Stimulated activated CD4-positive, alpha-beta T cell treated with anti-CD3 and anti-CD28 coated beads, Interleukin-12 subunit alpha, Interleukin-12 subunit beta, amount 100 ng/mL, for 4 hours (primary cell): ENCODE measurements at regions not wholly inside any gene's neighbourhood (a gene's known extent, or its start where the extent isn't known, plus 50 kb on each side); places are given as distances from the start of the nearest gene placed in this dataset.
"Not testable (repeated sequence)": the region's sequence is repeated elsewhere in the genome, so short reads cannot be mapped to it uniquely, and the experiment has no call there.

Source experiments
- DNase-seq: peaks from one replicate; pipeline ENCODE4 v3.0.0-alpha.2; 2020

DNA sequence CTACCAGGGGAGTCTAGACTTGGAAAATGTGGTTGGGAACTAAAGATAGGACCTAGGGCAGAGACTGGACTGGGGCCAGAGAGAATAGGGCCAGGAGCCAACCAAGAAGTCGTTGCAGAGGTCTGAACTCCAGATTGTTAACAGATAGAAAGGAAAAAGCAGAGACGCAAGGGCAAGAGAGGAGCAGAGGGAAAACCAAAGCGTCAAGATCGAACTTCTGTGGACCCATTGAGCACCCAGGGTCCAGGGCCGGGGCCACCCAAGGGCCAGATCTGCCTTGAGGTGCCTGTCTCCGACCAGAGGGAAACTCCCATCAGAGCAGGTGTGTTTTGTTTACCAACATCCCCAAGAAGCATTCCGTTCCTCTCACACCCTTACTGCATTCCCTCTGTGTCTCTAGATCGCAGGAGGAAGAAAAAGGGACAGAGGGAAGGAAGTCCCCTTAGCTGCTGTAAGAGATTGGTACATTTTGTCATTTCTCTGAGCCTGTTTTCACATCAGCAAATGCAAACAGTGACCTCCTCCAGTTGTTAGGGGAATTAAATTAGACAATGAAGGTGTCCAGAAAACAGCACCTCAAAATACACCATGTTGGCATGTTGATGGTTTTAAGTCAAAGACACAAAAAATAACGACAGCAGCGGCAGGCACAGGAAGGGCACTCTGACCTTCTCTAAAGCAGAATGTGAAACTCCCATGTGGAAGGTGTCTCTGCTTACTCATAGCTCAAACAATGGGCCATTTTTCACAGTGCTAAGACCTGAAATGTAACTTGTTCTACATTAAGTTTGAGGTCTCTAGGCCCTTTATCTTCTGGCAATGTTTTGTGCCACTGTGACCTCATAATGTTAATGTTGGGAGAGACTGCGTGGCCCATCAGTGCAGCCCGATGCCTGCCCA, 105.8 kb upstream of the RAB4A start:
- no peak for DNase-seq

DNA sequence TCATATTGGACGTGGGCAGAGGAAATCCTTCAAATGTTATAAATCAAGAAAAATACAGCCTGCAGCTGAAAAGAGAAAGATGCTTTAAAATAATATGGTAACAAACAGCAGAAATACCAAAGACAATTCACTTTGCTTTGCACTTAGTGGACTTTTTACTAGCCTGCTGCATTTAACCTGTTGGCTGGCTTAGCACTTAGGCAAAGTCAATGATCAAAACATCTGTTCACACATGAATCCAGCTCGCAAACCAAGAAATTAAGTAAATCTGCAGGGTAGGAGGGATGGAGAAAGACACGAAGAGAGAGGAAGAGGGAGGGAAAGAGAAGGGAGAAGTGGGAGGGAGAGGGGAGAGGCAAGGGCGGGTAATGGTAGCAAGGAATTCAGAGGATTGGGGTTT, 103.6 kb upstream of the RAB4A start:
- no peak for DNase-seq

DNA sequence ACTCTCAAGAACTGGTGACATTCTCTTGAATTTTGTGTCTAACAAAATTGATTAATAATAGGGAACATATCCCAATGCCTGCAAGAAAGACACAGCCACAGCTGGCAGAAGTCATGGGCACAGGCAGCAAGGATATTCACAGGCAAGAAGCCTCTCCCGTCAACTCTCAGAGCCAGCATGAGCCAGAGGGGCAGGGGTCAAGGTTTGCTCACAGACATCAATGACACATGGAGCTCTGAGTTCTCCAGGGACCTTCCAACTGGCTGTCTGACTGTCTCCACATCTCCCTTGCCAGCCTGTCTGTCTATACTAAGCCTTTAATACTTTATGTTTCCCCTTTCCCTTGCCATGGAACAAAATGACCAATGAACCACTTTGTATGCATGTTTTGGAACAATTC, 101.5 kb upstream of the RAB4A start:
- no peak for DNase-seq

DNA sequence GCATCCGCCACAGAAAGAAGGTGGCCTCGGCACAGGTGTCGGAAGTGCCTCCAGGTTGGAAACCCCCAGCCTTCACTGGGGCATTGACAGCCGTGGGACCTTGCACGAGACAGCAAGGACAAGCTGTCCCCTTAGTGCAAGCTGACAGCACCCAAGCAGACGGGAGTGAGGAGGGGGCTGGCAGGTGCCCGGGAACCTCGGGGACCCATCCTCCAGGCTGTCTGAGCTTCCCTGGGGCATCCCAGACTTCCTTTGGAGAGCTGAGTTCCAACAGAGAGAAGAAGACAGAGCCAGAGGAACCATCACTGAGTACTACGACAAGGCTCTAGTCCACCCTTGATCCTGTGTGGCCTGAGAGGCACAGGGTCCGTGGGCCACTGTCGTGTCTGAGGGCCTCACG, 100.6 kb upstream of the RAB4A start:
- no peak for DNase-seq

DNA sequence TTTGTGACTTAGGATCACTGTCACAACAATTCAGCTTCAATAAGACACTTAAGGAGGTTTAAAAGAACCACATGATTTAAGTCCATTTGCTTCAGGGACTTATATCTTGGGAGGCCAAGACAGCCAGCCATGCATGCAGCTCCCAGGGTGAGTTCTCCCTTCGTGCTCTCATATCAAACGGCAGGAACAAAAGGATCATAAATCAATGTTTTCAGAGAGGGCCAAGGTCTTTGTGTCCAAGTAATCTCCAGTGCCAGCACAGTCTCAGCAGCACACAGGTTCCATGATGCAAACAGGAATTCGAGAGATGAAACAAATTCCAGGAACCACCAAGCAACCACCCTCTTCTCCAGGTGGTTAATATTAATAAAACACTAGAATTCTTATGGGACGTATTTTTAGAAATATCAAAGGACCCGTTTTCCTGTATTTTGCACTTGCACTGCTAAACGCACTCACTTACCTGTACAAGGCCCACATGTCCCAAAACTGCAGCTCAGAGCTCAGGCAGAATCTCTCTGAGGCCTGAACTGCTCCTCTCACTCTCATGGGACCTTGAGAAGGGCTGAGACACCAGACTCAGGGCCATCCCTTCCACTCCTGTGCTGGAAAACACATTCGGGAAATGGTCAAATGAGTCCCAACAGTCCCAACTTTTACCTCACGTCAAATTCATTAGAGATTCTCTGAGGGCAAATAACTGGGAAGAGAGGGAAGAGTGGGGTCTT, 100.0 kb upstream of the RAB4A start:
- DNase-seq: no peak

DNA sequence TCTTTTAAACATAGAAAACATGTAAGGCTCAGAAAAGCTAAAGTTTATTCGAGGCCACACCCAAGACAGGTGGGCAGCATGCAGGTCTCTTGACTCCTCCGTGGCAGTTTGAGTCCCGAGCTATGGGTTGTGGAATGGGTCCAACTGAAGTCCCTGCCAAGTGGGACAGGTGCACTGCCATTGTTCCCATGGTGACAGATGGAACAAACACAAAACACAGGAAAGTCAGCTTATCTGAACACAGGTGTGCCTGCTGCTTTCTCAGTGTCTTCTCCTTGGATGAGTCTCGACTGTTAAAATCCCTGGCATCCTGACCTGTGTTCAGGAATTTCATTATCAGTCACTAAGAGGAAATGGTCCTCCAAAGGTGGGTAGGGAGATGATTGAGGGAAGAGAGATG, 99.0 kb upstream of the RAB4A start:
- no peak for DNase-seq

DNA sequence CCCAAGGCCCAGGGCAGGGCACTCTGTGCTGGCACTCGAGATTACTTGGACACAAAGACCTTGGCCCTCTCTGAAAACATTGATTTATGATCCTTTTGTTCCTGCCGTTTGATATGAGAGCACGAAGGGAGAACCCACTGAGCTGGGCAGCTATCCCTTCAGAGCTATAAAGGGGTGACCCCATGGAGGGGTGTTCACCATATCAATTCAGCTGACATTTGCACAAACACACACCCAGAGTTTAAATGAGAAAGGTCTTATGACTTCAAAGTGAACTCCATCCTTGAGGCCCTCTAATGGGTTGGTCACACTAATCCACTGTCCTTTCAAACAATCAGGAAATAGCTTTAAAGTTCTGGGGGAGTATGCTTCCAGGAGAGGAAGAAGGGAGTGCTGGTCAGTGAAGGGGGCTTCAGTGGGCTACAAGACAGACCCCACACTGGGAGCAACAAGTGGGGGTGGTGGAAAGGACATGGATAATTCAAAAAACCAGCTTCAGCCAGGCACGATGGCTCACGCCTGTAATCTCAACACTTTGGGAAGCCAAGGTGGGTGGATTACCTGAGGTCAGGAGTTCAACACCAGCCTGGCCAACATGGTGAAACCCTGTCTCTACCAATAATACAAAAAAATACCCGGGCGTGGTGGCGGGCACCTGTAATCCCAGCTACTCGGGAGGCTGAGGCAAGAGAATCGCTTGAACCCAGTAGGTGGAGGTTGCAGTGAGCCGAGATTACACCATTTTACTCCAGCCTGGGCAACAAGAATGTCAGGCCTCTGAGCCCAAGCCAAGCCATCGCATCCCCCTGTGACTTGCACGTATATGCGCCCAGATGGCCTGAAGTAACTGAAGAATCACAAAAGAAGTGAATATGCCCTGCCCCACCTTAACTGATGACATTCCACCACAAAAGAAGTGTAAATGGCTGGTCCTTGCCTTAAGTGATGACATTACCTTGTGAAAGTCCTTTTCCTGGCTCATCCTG, 97.1 kb upstream of the RAB4A start:
- DNase-seq: not testable (repeated sequence)

DNA sequence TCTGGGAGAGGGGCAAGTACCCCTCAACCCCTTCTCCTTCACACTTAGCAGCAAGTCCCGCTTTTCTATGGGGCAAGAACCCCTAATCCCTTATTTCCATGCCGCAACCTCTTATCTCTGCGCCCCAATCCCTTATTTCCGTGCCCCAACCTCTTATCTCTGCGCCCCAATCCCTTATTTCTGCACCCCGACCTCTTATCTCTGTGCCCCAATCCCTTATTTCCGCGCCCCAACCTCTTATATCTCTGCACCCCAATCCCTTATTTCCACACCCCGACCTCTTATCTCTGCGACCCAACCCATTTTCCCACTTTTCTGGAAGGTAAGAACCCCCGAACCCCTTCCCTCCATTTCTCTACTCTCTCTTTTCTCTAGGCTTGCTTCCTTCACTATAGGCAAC, 95.6 kb upstream of the RAB4A start:
- DNase-seq: not testable (repeated sequence)

DNA sequence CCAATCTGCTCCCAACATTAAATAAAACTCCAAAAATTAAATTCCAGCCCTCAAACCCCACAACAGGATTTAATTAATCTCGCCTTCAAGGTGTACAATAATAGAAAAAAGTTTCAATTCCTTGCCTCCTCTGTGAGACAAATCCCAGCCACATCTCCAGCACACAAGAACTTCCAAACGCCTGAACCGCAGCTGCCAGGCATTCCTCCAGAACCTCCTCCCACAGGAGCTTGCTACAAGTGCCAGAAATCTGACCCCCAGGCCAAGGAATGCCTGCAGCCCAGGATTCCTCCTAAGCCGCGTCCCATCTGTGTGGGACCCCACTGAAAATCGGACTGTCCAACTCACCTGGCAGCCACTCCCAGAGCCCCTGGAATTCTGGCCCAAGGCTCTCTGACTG, 94.5 kb upstream of the RAB4A start:
- DNase-seq: not testable (repeated sequence)

DNA sequence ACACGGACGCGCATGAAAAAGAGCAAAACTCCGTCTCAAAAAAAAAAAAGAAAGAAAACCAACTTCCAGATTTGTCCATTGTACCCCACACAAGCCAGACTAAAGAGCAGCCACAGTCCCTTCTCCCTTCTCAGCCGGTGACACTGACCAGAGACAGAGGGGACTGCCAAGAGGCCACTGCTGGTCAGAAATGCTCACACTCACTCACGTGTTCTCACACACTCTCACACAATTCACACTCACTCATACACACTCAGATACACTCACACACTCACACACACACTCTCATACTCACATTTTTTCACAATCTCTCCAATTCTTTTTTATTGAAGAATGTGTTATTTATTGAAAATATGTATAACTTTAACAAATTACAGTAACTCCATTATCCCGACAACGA, 90.8 kb upstream of the RAB4A start:
- no peak for DNase-seq

DNA sequence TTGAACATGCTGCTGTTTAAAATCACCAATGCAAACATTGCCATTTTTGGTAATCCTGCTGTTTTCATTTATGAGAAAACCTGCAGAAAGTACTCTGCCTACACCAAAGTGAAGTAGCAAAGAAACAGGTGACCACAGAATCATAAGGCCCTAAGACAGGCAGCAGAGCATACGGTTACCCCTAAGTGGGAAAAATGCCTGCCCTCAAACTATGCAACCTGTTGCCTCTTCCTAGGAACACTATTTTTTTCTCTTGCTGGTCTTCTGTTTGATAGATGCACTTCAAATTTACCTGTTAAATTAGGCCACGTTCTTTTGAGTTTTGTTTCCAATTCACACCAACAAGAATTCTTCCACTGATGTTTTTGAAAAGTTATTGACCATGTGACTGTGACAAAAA, 89.5 kb upstream of the RAB4A start:
- DNase-seq: no peak

DNA sequence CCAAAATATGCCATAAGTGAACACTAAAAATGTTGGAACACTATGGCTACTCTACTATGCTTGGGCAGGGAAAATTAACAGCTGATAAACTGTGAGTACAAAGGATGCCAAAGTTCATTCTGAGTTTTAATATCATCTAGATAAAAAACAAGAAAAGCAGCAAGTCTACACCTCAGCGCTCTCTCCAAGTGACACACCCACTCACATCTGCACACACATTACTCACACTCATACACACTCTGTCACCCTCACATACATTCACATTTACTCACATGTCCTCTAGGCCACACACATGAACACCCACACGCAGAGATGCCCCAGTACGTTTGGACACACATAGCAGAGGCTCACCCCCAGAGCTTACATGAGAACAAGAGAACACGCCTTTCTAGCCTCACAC, 87.3 kb upstream of the RAB4A start:
- DNase-seq: no peak

DNA sequence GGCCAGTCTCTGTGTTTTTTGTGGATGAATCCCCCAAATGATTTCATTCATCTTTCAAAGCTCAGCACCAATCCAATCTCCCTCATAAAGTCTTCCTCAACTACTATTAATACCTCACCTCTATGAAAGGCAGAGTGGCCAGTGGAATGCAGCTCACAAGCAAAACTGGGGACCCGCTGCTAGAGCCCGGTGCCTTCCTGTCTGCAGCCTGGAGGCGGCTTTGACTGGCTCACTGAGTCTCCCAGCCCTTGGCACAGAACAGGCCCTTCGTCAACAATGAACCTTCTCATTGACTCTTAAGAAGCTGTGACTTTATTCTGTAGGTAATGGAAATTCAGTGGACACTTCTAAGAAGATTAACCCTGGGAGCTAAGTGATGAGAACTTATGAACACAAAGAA, 86.8 kb upstream of the RAB4A start:
- DNase-seq: no peak

DNA sequence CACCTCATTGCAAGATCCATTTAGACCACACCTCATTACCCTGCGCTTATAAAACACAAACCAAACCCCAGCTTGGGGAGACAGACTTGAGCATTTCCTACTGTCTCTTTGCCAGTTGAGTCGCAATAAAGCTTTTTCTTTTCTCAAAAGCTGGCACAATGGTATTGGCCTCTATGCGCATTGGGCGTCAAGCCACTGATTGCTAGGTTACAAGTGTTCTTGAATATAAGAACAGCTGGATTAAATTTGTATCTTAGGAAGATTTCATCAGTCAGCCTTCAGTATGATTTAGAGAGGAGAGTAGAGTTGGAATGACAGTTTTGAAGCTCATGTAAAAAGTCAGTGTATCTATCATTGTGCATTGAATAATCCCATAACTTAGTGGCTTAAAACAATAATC, 84.9 kb upstream of the RAB4A start:
- no peak for DNase-seq

DNA sequence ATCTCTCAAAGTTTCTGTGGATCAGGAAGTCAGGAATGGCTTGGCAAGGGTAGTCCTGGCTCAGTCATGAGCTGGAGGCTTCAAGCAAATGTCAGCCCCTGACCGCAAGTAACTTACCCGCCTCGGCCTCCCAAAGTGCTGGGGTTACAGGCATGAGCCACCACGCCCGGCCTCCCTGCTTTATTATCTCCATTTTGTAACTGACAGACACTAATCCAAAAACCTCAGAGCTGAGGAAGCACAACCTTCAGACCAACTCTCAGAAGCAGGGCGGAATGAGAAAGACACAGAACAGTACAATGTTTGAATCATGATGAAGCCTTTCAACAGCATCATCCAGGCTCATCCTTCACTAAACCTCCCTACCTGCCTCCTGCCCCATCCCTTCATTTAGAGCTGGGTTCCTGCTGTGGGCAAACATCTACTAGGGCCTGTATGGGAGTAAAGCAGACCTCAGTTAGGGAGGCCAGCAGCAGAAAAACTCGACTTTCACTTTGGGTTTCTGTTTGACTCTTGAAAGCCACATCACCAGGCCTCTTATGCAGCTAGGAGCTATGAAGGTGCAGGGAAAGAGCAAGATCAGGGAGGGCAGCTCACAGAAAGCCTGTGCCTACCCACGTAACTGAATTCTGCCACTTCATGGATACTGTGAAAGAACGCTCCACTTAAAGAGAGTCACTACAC, 84.4 kb upstream of the RAB4A start:
- no peak for DNase-seq

DNA sequence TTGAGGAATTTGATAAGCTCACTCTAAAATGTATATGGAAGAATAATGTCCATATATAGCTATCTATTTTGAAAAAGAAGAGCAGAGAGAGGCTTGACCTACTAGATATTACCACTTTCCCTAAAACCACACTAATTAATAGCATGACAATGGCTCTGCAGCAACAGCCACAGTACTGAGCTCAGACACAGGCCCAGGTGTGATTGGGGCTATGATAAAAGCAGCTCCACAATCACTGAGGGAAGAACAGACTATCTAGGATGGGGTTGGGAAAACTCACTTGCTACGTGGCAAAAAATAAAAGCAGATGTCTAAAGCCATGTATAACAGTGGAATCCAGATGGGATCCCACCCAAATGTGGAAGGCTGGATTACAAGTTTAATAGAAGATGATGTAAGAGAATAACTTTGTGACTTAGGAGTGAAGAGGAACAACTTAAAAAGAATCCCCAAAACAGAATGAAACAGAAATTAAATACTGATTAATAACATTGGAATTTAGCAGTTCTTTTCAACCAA, 80.8 kb upstream of the RAB4A start:
- DNase-seq: no peak

DNA sequence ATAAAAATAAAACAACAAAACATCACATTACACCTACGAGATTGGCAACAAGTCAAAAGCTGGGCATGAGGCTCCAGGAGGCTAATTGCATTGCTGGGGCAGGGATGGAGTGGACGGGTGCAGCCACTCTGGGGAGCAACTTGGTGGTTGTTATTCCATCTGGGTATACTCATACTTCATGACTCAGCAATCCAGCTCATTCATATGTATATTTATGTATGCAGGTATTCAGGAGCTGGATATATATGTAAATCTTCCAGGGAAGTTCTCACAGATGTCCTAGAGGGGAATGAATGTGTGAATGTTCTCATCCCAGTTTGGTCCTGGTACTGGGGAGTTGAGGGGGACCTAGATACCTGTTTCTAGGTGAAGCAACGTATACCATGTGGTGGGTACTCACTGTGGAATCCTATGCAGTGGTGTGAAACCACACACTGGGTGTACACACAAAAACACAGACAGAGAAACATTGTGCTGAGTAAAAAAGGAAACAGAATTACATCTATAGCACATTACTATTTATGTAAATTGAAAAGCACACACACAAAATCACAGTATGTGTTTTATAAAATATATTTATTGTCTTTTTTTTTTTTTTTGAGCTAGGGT, 79.7 kb upstream of the RAB4A start:
- no peak for DNase-seq

DNA sequence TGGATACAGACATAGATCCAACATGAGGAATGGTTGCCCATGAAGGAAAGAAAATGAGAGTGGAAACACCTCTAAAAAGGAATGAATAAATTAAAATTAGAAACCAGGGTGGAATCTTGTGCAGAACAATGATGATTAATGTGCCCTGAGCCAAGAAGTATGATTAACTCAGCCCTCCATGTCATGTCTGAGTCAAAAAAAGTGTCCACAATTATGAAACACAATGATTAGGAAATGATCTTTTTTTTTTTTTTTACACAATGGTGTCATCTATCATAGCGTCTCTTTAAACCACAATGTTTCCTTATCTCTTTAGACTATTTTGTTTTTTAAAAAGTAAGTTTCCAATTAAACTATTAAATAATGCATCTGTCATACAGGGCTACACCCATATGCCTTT, 78.9 kb upstream of the RAB4A start:
- DNase-seq: no peak

DNA sequence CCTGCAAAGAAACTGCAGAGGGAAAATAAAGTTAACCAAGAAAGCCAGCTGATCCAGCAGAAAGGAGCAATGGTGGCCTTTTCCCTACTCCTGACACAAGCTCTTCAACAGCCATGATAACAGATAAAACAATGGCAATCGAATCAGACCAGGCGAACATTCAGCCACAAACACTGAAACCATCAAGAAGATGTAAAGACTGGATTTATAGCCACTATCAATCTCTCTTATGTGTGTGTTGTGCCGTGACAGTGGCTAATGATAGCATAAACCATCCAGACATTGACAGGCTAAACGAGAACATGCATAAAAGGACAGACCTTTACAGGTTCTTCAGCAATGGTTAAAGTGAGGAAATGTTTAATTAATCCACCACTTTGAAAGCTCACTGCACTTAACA, 78.1 kb upstream of the RAB4A start:
- no peak for DNase-seq

DNA sequence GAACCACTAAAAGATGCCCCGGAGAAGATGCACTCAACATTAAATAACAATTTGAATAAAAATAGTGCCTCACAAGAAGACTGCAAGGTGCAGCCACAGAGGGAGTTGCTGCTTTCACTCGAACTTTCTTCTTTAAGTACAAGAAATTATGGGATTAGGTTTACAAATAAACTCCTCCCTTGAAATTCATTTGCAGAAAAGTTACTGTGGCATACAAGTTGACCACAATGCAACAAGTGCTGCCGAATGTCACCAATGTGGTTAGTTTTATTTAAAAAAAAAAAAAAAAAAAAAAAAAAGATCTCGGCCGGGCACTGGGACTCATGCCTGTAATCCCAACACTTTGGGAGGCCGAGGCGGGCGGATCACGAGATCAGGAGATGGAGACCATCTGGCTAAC, 76.8 kb upstream of the RAB4A start:
- no peak for DNase-seq

DNA sequence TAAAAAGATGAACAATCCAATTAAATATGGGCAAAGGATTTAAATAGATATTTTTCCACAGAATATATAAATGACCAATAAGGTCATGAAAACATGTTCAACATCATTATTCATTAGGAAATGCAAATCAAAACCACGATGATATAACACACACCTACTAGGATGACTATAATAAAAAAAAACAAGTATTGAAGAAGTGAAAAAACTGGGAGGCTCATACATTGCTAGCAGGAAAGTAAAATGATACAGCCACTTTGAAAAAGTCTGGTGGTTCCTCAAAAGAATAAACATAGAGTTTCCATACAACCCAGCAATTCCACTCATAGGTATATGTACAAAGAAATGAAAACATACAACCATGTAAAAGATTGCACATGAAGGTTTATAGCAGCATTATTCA, 75.7 kb upstream of the RAB4A start:
- no peak for DNase-seq
